IPS-20b (cell line): ENCODE measurements at regions not wholly inside any gene's neighbourhood (a gene's known extent, or its start where the extent isn't known, plus 50 kb on each side); places are given as distances from the start of the nearest gene placed in this dataset.
"Not testable (repeated sequence)": the region's sequence is repeated elsewhere in the genome, so short reads cannot be mapped to it uniquely, and the experiment has no call there.

ENCODE experiments used
- H3K27ac ChIP-seq: one replicate; pipeline ENCODE4 v1.5.1; 2013; ENCODE audit warnings: low read length
- H3K27me3 ChIP-seq: 2 replicates; pipeline ENCODE4 v1.6.1; 2013; ENCODE audit warnings: mild to moderate bottlenecking, low read length, inconsistent platforms; ENCODE audit not compliant: insufficient read depth
- H3K36me3 ChIP-seq: 2 replicates; pipeline ENCODE4 v1.6.1; 2013; ENCODE audit warnings: low read depth, mild to moderate bottlenecking, inconsistent platforms, low read length, moderate library complexity; ENCODE audit not compliant: insufficient read depth
- H3K4me1 ChIP-seq: 2 replicates; pipeline ENCODE4 v1.6.1; 2013; ENCODE audit warnings: mild to moderate bottlenecking, control low read depth, inconsistent platforms, low read length, moderate library complexity; ENCODE audit not compliant: insufficient read depth
- H3K4me3 ChIP-seq: 2 replicates; pipeline ENCODE4 v1.5.1; 2013; ENCODE audit warnings: mild to moderate bottlenecking, low read length, inconsistent platforms
- H3K9ac ChIP-seq: 2 replicates; pipeline ENCODE4 v1.6.1; 2013; ENCODE audit warnings: low read depth, mild to moderate bottlenecking, inconsistent platforms, low read length, moderate library complexity
- H3K9me3 ChIP-seq: 2 replicates; pipeline ENCODE4 v1.6.1; 2013; ENCODE audit warnings: mild to moderate bottlenecking, low read depth, low read length, inconsistent platforms; ENCODE audit not compliant: insufficient read depth

- H3K4me1 ChIP-seq: no peaks in the 10 kb centered on the region
- no peaks in the 10 kb centered on the region for H3K27me3 ChIP-seq
- H3K4me3 ChIP-seq: no peak overlapping the region
- H3K27ac ChIP-seq: no peak overlapping the region
- no peak overlapping the region for H3K9ac ChIP-seq
- no peaks in the 10 kb centered on the region; the same call in 1 of the 2 replicates for H3K9me3 ChIP-seq
- no peaks in the 10 kb centered on the region for H3K36me3 ChIP-seq
These were observed 120.1 kb downstream of the ZNF486 start for GRCh38 chr19:20287070-20287469.

- not testable (repeated sequence) for H3K9ac ChIP-seq, H3K27ac ChIP-seq, H3K27me3 ChIP-seq, H3K36me3 ChIP-seq, H3K9me3 ChIP-seq, H3K4me1 ChIP-seq, H3K4me3 ChIP-seq
These were observed 118.9 kb downstream of the ZNF486 start for GRCh38 chr19:20285876-20286275.

GRCh38 chr19:20279516-20279915 is 112.5 kb downstream of the ZNF486 start:
- Histone ChIP-seq H3K9me3 (no peaks in the 10 kb centered on the region), H3K9ac (no peak overlapping the region), H3K36me3 (no peaks in the 10 kb centered on the region), H3K4me3 (no peak overlapping the region), H3K4me1 (no peaks in the 10 kb centered on the region), H3K27ac (no peak overlapping the region), H3K27me3 (no peaks in the 10 kb centered on the region)

GRCh38 chr19:20278342-20278741 is 111.3 kb downstream of the ZNF486 start:
- no peaks in the 10 kb centered on the region for H3K9me3 ChIP-seq
- H3K9ac ChIP-seq: no peak overlapping the region
- H3K4me1 ChIP-seq: no peaks in the 10 kb centered on the region
- H3K27ac ChIP-seq: no peak overlapping the region
- no peak overlapping the region for H3K4me3 ChIP-seq
- H3K27me3 ChIP-seq: no peaks in the 10 kb centered on the region
- H3K36me3 ChIP-seq: no peaks in the 10 kb centered on the region

- not testable (repeated sequence) for H3K36me3 ChIP-seq, H3K4me1 ChIP-seq
These were observed 109.7 kb downstream of the ZNF486 start for GRCh38 chr19:20276732-20277082.

GRCh38 chr19:20276011-20276731 is 109.2 kb downstream of the ZNF486 start:
- Histone ChIP-seq H3K4me1 (no peaks in the 10 kb centered on the region), H3K9ac (no peak overlapping the region), H3K4me3 (no peak overlapping the region), H3K27me3 (no peaks in the 10 kb centered on the region), H3K27ac (no peak overlapping the region), H3K36me3 (no peaks in the 10 kb centered on the region), H3K9me3 (no peaks in the 10 kb centered on the region)

More at GRCh38 chr19:20276732-20277082, 109.7 kb downstream of the ZNF486 start:
- not testable (repeated sequence) for H3K27ac ChIP-seq, H3K9me3 ChIP-seq, H3K27me3 ChIP-seq, H3K4me3 ChIP-seq, H3K9ac ChIP-seq

- Histone ChIP-seq H3K27ac (no peak overlapping the region), H3K36me3 (no peaks in the 10 kb centered on the region), H3K9ac (no peak overlapping the region), H3K4me1 (no peaks in the 10 kb centered on the region), H3K4me3 (no peak overlapping the region), H3K27me3 (no peaks in the 10 kb centered on the region), H3K9me3 (no peaks in the 10 kb centered on the region)
These were observed 107.0 kb downstream of the ZNF486 start for GRCh38 chr19:20273951-20274570.

- Histone ChIP-seq H3K4me1 (no peaks in the 10 kb centered on the region), H3K36me3 (no peaks in the 10 kb centered on the region), H3K27me3 (no peaks in the 10 kb centered on the region), H3K27ac (no peak overlapping the region), H3K4me3 (no peak overlapping the region), H3K9ac (no peak overlapping the region), H3K9me3 (no peaks in the 10 kb centered on the region)
These were observed 106.4 kb downstream of the ZNF486 start for GRCh38 chr19:20273376-20273775.

- not testable (repeated sequence) for H3K4me1 ChIP-seq, H3K27ac ChIP-seq, H3K4me3 ChIP-seq, H3K36me3 ChIP-seq, H3K9me3 ChIP-seq, H3K27me3 ChIP-seq, H3K9ac ChIP-seq
These were observed 105.6 kb downstream of the ZNF486 start for GRCh38 chr19:20272627-20273010.

GRCh38 chr19:20271927-20272626 is 105.1 kb downstream of the ZNF486 start:
- not testable (repeated sequence) for H3K4me3 ChIP-seq, H3K27ac ChIP-seq, H3K27me3 ChIP-seq, H3K9me3 ChIP-seq, H3K9ac ChIP-seq, H3K36me3 ChIP-seq, H3K4me1 ChIP-seq

- no peak overlapping the region for H3K27ac ChIP-seq
- H3K27me3 ChIP-seq: no peaks in the 10 kb centered on the region
- no peaks in the 10 kb centered on the region for H3K9me3 ChIP-seq
- no peak overlapping the region for H3K4me3 ChIP-seq
- H3K36me3 ChIP-seq: no peaks in the 10 kb centered on the region
- H3K9ac ChIP-seq: no peak overlapping the region
- no peaks in the 10 kb centered on the region; the same call in 1 of the 2 replicates for H3K4me1 ChIP-seq
These were observed 104.4 kb downstream of the ZNF486 start for GRCh38 chr19:20271215-20271926.
